ENCODE measurements at regions not wholly inside any gene's neighbourhood (a gene's known extent, or its start where the extent isn't known, plus 50 kb on each side); places are given as distances from the start of the nearest gene placed in this dataset.

DNA sequence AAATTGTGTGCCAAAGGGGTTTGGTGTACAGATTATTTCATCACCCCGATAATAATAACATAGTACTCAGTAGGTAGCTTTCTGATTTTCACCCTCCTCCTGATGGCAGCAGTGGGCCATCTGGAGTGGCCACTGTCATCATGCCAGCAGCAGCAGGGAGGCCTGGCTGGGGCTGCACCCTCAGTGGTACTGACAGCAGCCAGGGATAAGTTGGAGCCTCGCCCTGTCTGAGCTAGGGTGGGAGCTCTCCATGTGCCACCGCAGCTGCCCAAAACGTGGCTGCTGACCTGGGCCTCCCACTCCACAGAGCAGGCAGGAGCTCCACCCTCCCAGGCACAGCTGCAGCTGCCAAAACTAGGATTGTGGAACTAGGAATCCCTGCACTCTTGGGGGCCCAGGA is 700.8 kb upstream of the KCND2 start:
- intact Hi-C loops (cut with DNase I): no loop called here
- TF ChIP-seq, protein P1, sequence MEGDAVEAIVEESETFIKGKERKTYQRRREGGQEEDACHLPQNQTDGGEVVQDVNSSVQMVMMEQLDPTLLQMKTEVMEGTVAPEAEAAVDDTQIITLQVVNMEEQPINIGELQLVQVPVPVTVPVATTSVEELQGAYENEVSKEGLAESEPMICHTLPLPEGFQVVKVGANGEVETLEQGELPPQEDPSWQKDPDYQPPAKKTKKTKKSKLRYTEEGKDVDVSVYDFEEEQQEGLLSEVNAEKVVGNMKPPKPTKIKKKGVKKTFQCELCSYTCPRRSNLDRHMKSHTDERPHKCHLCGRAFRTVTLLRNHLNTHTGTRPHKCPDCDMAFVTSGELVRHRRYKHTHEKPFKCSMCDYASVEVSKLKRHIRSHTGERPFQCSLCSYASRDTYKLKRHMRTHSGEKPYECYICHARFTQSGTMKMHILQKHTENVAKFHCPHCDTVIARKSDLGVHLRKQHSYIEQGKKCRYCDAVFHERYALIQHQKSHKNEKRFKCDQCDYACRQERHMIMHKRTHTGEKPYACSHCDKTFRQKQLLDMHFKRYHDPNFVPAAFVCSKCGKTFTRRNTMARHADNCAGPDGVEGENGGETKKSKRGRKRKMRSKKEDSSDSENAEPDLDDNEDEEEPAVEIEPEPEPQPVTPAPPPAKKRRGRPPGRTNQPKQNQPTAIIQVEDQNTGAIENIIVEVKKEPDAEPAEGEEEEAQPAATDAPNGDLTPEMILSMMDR (IDR thresholded peaks at IDR 0.05): no peak
- no peaks in the 10 kb centered on the region for H3K4me1 ChIP-seq
- no peak overlapping the region for H3K4me3 ChIP-seq
- H3K27ac ChIP-seq: no peak overlapping the region
- H3K9me3 ChIP-seq: no peaks in the 10 kb centered on the region
- no peaks in the 10 kb centered on the region for H3K36me3 ChIP-seq
- H3K27me3 ChIP-seq: no peaks in the 10 kb centered on the region
- ATAC-seq: peak; percentile 51
- no peak for DNase-seq

DNA sequence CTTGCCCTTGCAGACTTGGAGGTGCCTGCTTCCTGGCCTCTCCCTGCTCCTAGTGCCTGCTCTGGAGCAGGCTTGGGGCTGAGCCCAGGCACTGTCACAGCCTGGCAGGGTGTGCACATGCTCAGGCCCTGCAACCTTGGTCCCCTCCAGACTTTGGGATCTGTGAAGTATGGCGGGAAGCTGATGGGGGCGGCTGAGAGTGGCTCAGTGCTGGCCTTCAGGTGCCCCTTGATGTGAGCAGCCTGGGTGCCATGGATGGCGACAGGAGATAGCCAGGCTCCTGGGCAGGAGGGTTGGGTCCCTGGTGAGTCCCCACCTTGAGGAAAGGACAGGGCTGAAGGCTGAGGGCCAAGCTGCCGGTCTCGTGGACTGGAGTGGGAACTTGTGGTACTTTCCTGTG is 700.4 kb upstream of the KCND2 start:
- Histone ChIP-seq H3K9me3 (no peaks in the 10 kb centered on the region), H3K4me3 (no peak overlapping the region), H3K27me3 (no peaks in the 10 kb centered on the region), H3K27ac (no peak overlapping the region), H3K4me1 (no peaks in the 10 kb centered on the region), H3K36me3 (no peaks in the 10 kb centered on the region)
- ATAC-seq (peak; percentile 48), DNase-seq (no peak)
- TF ChIP-seq, protein P1 (IDR thresholded peaks at IDR 0.05): no peak
- intact Hi-C loops (cut with DNase I): no loop called here

DNA sequence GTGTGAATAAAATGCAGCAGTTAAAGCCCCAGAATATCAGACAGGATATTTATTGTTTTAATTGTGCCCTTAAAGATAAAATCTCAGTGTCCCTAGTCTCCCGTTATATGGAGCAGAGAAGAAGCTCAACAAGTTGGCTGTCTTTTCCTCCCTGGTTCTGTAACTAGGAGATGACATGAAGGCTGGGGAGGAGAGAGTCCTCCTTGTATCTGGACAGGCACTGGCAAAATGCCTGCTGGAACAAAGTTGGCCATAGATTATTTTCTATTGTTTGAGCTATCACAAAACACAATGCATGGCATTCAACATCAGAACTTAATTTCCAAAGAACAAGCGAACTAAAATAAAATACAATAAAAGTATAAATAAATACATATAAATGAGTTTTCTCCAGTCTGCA is 694.9 kb upstream of the KCND2 start:
- H3K27me3 ChIP-seq: no peaks in the 10 kb centered on the region
- DNase-seq: no peak
- H3K27ac ChIP-seq: no peak overlapping the region
- no peak for ATAC-seq
- H3K4me1 ChIP-seq: no peaks in the 10 kb centered on the region
- TF ChIP-seq, protein P1 (IDR thresholded peaks at IDR 0.05): no peak
- no peak overlapping the region for H3K4me3 ChIP-seq
- H3K9me3 ChIP-seq: no peaks in the 10 kb centered on the region
- intact Hi-C loops (cut with DNase I): no loop called here
- H3K36me3 ChIP-seq: no peaks in the 10 kb centered on the region

DNA sequence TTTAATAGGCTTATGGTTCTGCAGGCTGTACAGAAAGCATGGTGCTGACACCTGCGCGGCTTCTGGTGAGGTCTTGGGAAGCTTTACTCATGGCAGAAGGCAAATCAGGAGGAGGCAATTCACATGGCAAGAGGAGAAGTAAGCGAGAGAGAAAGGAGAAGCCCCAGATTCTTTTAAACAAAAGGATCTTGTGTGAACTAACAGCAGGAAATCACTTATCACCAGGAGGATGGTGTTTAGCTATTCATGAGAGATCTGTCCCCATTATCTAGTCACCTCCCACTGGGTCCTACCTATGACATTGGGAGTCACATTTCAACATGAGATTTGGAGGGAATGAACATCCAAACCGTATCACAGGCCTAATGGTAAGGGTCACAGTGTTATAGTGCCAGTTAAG is 678.0 kb upstream of the KCND2 start:
- Histone ChIP-seq H3K4me1 (no peaks in the 10 kb centered on the region), H3K9me3 (no peaks in the 10 kb centered on the region)

DNA sequence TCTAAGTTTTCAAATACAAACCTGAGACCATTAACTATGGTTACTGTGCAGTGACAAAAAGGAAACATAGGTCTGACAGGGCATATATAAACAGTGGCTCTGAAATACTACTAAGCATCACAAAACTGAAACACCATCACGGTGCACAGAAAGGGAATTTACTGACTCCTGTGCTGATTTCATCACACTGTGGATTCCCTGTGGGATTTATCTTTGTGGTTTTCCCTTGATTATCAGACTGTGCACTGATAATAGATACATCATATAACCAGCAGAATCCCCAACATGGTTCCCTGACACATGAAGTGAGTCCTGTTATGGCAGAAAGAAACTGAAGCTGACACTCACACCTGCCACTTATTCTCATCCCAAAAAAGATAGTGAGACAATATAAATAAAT is 676.3 kb upstream of the KCND2 start:
- TF ChIP-seq, protein P1 (IDR thresholded peaks at IDR 0.05): no peak

More for the DNA sequence above, 678.0 kb upstream of the KCND2 start:
- DNase-seq (no peak), ATAC-seq (no peak)
- H3K27me3 ChIP-seq: no peaks in the 10 kb centered on the region
- intact Hi-C loops (cut with DNase I): no loop called here
- TF ChIP-seq, protein P1 (IDR thresholded peaks at IDR 0.05): no peak
- no peaks in the 10 kb centered on the region for H3K36me3 ChIP-seq
- no peak overlapping the region for H3K27ac ChIP-seq
- no peak overlapping the region for H3K4me3 ChIP-seq

DNA sequence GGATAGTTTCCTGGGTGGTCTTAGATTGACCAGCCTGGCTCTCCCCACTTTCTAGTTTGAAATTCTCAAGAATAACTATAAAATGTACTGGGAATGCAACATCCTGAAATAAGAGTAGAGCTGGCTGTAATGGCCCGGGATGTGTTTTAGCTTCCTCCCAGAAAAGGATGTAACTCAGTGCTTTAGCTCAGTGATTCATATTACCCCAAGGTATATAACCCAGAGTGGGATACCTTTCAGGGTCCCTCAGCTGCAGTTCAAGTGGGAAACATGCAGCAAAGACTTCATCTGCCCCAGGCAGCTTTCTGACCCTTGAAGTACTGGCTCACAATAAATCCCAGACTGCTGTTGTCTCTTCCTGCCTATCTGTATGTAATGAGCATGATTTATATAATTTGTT is 666.7 kb upstream of the KCND2 start:
- H3K9me3 ChIP-seq: no peaks in the 10 kb centered on the region
- no peaks in the 10 kb centered on the region for H3K36me3 ChIP-seq
- intact Hi-C loops (cut with DNase I): no loop called here
- DNase-seq (no peak), ATAC-seq (no peak)
- TF ChIP-seq, protein P1 (IDR thresholded peaks at IDR 0.05): no peak
- H3K4me1 ChIP-seq: no peaks in the 10 kb centered on the region
- no peaks in the 10 kb centered on the region for H3K27me3 ChIP-seq
- no peak overlapping the region for H3K4me3 ChIP-seq
- H3K27ac ChIP-seq: no peak overlapping the region

More for the DNA sequence above, 676.3 kb upstream of the KCND2 start:
- Histone ChIP-seq H3K4me1 (no peaks in the 10 kb centered on the region), H3K27me3 (no peaks in the 10 kb centered on the region), H3K36me3 (no peaks in the 10 kb centered on the region), H3K27ac (no peak overlapping the region), H3K4me3 (no peak overlapping the region), H3K9me3 (no peaks in the 10 kb centered on the region)
- ATAC-seq (no peak), DNase-seq (no peak)
- intact Hi-C loops (cut with DNase I): no loop called here
